ENCODE measurements at regions not wholly inside any gene's neighbourhood (a gene's known extent, or its start where the extent isn't known, plus 50 kb on each side); places are given as distances from the start of the nearest gene placed in this dataset.

DNA sequence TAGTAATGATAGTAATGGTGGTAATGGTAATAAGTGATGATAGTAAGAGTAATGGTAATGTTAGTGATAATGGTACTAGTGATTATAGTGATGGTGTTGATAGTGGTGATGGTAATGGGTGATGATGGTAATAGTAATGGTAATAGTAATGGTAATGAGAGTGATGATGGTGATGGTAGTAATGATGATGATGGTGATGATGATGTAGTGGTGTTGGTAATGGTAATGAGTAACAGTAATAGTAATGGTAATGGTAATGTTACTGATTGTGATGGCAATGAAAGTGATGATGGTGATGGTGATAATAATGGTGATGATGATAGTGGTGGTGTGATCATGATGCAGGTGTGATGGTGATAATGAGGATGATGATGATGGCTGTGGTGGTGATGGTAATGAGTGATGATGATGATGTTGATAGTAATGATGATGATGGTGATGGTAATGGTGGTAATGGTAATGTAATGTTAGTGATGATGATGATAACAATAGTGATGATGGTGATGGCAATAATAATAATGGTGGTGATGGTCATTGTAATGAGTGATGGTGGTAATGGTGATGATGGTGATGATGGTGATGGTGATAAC, 235.0 kb downstream of the MATN1 start:
- no peak for DNase-seq
- no peaks in the 10 kb centered on the region for H3K9me3 ChIP-seq
- TF ChIP-seq, protein P1, sequence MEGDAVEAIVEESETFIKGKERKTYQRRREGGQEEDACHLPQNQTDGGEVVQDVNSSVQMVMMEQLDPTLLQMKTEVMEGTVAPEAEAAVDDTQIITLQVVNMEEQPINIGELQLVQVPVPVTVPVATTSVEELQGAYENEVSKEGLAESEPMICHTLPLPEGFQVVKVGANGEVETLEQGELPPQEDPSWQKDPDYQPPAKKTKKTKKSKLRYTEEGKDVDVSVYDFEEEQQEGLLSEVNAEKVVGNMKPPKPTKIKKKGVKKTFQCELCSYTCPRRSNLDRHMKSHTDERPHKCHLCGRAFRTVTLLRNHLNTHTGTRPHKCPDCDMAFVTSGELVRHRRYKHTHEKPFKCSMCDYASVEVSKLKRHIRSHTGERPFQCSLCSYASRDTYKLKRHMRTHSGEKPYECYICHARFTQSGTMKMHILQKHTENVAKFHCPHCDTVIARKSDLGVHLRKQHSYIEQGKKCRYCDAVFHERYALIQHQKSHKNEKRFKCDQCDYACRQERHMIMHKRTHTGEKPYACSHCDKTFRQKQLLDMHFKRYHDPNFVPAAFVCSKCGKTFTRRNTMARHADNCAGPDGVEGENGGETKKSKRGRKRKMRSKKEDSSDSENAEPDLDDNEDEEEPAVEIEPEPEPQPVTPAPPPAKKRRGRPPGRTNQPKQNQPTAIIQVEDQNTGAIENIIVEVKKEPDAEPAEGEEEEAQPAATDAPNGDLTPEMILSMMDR (IDR thresholded peaks at IDR 0.05; ENCODE audit: low read depth, low read length) = no peak
- H3K27me3 ChIP-seq = no peaks in the 10 kb centered on the region
- H3K36me3 ChIP-seq = no peaks in the 10 kb centered on the region
- H3K4me3 ChIP-seq (ENCODE audit: low read depth, low read length) = no peak overlapping the region
- no peaks in the 10 kb centered on the region for H3K4me1 ChIP-seq

DNA sequence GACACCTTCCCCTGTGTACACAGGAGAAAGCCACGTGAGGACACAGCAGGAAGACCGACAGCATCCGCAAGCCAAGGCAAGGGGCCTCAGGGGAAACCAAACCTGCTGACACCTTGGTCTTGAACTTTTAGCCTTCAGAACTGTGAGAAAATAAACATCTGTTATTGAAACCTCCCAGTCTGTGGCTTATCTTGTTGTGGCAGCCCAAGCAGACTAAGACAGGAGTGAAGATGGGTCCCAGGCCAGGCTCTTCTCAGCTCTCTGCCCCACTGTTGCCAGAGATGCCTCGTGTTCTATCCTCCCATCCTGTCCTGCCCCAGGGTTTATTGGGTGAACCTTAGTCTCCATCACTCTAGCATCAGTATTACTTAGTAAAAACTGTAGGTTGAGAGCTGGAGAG, 236.3 kb downstream of the MATN1 start:
- Histone ChIP-seq H3K27me3 (no peaks in the 10 kb centered on the region), H3K36me3 (no peaks in the 10 kb centered on the region), H3K9me3 (no peaks in the 10 kb centered on the region), H3K4me1 (no peaks in the 10 kb centered on the region), H3K4me3 (ENCODE audit: low read depth, low read length) (no peak overlapping the region)
- TF ChIP-seq, protein P1 (IDR thresholded peaks at IDR 0.05; ENCODE audit: low read depth, low read length) = no peak
- no peak for DNase-seq

DNA sequence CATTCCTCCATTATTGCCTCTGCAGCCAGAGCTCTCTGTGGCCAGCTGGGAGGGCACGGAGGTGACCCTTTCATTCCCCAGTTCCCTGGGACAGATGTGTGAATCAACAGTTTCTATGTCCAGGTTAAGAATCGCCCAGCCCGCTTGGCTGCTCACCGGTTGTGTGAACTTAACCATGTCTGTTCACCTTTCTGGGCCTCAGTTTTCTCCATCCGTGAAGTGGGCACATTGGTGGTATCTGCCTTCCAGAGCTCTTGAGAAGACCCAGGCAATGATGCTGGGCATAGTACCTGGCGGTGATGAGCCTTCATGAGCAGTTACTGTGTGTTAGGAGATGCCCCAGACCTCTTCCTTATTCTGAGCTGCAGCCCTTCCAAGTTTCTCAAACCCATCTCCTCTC, 238.3 kb downstream of the MATN1 start:
- H3K36me3 ChIP-seq = no peaks in the 10 kb centered on the region
- no peak for DNase-seq
- TF ChIP-seq, protein P1 (IDR thresholded peaks at IDR 0.05; ENCODE audit: low read depth, low read length) = no peak
- no peaks in the 10 kb centered on the region for H3K4me1 ChIP-seq
- H3K27me3 ChIP-seq = no peaks in the 10 kb centered on the region
- H3K9me3 ChIP-seq = no peaks in the 10 kb centered on the region
- no peak overlapping the region for H3K4me3 ChIP-seq (ENCODE audit: low read depth, low read length)

DNA sequence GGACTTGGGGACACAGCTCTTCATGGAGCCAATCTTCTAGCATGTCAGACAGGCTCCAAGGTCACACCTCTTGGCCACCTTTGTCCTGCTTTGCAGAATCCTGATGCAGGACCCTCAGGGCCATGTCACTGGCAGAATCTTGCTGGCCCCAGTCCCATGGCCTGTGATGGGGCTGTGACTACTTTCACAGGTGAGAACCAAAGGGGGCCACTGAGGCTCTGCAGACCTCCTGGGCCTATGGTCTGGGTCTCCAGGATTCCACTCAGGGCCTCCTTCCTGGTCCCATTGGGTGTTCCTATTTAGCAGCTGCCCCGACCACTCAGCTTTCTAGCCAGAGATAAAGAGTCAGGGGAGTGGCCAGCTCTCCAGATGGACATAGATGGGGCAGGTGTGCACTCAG, 238.7 kb downstream of the MATN1 start:
- Histone ChIP-seq H3K9me3 (no peaks in the 10 kb centered on the region), H3K36me3 (no peaks in the 10 kb centered on the region), H3K4me3 (ENCODE audit: low read depth, low read length) (no peak overlapping the region), H3K4me1 (no peaks in the 10 kb centered on the region), H3K27me3 (no peaks in the 10 kb centered on the region)
- no peak for DNase-seq
- TF ChIP-seq, protein P1 (IDR thresholded peaks at IDR 0.05; ENCODE audit: low read depth, low read length) = no peak

DNA sequence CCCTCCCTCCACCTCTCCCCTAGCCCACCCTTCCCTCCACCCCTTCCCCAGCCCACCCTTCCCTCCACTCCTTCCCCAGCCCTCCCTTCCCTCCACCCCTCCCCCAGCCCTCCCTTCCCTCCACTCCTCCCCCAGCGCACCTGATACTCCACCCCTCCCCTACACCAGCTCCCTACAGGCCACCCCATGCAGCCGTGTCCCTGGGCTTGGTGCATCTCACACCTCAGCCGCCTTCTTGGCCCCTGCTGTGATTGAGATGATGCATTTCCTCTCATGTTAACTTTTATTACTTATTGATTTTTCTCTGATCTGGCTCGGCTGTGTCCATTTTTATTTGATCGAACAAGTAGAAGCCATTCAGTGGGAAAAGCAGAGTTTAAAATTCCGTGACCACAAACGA, 243.8 kb downstream of the MATN1 start:
- Histone ChIP-seq H3K36me3 (no peaks in the 10 kb centered on the region), H3K27me3 (no peaks in the 10 kb centered on the region), H3K9me3 (no peaks in the 10 kb centered on the region), H3K4me3 (ENCODE audit: low read depth, low read length) (no peak overlapping the region), H3K4me1 (no peaks in the 10 kb centered on the region)
- TF ChIP-seq, protein P1 (IDR thresholded peaks at IDR 0.05; ENCODE audit: low read depth, low read length) = no peak
- DNase-seq = no peak

DNA sequence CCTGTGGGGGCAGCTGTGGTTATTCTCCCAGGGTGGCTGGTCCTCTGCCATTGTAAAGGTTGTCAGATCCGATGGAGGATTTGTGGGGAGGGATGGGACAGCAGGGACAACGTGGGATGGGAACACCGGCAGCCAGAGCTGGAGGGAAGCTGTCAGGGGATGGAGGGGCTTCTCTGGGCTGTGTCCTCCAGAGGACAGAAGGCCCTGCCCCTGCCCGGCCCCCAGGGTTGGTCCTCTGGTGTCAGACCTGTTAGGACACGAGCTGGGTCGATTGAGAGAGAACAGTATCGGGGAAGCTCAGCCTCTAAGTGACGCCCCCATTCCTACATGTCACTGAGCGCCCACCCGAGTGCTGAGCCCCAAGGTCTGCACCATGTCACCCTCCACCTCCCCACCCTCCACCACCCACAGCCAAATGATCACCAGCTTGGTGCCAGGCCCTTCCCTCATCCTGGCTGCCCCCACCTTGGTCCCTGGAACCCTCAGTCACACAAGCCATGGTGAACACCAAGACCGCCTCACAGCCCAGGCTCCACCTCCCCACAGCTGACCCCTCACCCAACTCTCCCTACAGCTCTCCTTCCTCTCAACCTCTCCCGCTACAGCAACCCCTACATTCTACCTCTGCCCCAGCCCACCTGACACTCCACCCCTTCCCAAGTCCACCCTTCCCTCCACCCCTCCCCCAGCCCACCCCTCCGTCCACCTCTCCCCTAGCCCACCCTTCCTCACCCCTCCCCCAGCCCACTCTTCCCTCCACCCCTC, 244.4 kb downstream of the MATN1 start:
- H3K4me1 ChIP-seq = no peaks in the 10 kb centered on the region
- H3K27me3 ChIP-seq = no peaks in the 10 kb centered on the region
- DNase-seq = no peak
- no peaks in the 10 kb centered on the region for H3K36me3 ChIP-seq
- no peak overlapping the region for H3K4me3 ChIP-seq (ENCODE audit: low read depth, low read length)
- TF ChIP-seq, protein P1 (IDR thresholded peaks at IDR 0.05; ENCODE audit: low read depth, low read length) = no peak
- no peaks in the 10 kb centered on the region for H3K9me3 ChIP-seq
